Erythroblast (primary cell): ENCODE measurements at regions not wholly inside any gene's neighbourhood (a gene's known extent, or its start where the extent isn't known, plus 50 kb on each side); places are given as distances from the start of the nearest gene placed in this dataset.

Experiments used
- GATA1 ChIP-seq: IDR thresholded peaks from 2 replicates; pipeline ENCODE4 v1.6.1; 2011; ENCODE audit warnings: low read depth, mild to moderate bottlenecking, control low read depth, low read length, moderate library complexity
- POLR2A ChIP-seq: IDR thresholded peaks from 2 replicates; pipeline ENCODE4 v1.6.1; 2011; ENCODE audit warnings: mild to moderate bottlenecking, low read length

DNA sequence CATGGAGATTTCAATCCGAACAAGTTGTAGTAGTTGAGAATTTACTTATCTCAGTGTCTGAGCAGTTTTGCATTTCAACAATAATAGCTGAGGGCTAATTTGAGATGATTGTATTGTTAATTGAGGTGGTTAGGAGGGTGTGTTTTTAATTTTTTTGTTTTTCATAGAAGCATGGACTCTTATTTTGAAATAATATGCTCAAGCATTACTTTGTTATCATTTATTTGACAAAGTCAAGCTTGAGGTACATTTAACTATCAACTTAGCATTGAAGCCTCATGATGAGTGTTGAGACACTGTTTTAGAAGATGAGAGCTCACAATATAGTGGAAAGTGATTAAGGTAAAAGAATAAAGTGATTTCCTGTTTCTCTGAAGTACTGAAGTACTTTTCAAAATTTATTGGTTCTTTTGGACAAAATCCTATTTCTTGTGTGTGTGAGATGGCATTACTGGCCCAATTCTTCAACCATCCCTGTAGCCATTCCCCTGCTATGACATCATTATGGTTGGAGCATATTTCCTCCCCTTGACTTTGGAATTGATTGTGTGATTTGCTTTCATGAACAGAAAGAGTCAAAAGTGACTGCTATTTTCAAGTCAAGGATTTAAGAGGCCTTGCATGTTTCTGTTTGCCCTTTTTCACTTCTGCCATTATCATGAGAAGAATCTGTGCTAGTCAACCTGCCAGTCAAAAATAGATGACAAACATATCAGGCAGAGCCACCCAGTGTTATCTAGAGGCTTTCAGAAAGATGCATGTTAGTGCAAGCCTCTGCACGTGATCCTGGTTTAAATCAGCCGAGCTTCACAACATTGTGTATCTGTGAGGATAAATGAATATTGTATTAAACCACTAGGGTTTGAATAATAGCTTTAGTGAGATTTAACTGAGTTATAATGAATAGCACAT lies 1112.3 kb upstream of the CITED2 start:
- TF ChIP-seq POLR2A (no peak), GATA1 (no peak)
